HepG2 (cell line): ENCODE measurements at regions not wholly inside any gene's neighbourhood (a gene's known extent, or its start where the extent isn't known, plus 50 kb on each side); places are given as distances from the start of the nearest gene placed in this dataset.

ENCODE experiments used
- ASH2L ChIP-seq: fragments of 300-600, 200-600 bp; sonication (generic); IDR thresholded peaks from 2 replicates; pipeline ENCODE4 v1.7.0; 2017; ENCODE audit warnings: low read depth, mild to moderate bottlenecking, moderate library complexity, mixed read lengths, low read length; ENCODE audit not compliant: insufficient read length
- CENPX ChIP-seq: sonication (generic); formaldehyde crosslinking; IDR thresholded peaks from 2 replicates; pipeline ENCODE4 v1.9.0; 2021; ENCODE audit warnings: mild to moderate bottlenecking, missing genetic modification reagents, moderate library complexity
- CTCF ChIP-seq: sonication (generic); formaldehyde crosslinking; IDR thresholded peaks from 2 replicates; pipeline ENCODE4 v1.5.0; 2020; ENCODE audit warnings: mild to moderate bottlenecking, missing genetic modification reagents, moderate library complexity
- POLR2A ChIP-seq, 2 experiments: IDR thresholded peaks; 2 replicates each; pipeline ENCODE4 v1.6.1; 2011; ENCODE audit warnings: low read depth in 2 of 2, low read length in 2 of 2, mild to moderate bottlenecking in 1 of 2, moderate library complexity in 1 of 2; ENCODE audit not compliant: insufficient read depth in 1 of 2
- PTBP1 ChIP-seq: fragments of 200-400 bp; formaldehyde crosslinking; IDR thresholded peaks from 2 replicates; pipeline ENCODE4 v1.6.1; 2018; ENCODE audit warnings: low read length, low read depth; ENCODE audit not compliant: poor library complexity, severe bottlenecking
- ZFP37 ChIP-seq: sonication (generic); formaldehyde crosslinking; IDR thresholded peaks from 2 replicates; pipeline ENCODE4 v1.4.0; 2020; ENCODE audit warnings: missing genetic modification reagents, borderline replicate concordance
- ZNF24 ChIP-seq: fragments of 450-650 bp; IDR thresholded peaks from 2 replicates; pipeline ENCODE4 v1.6.1; 2017; ENCODE audit warnings: antibody characterized with exemption, mild to moderate bottlenecking
- ZNF580 ChIP-seq: IDR thresholded peaks from 2 replicates; pipeline ENCODE4 v1.6.1; 2016; ENCODE audit warnings: low read depth, borderline replicate concordance
- TF ChIP-seq, protein P1 (sequence below): IDR thresholded peaks from 2 replicates; pipeline ENCODE4 v1.6.1; 2016; ENCODE audit warnings: missing compliant biosample characterization, missing genetic modification reagents, borderline replicate concordance
- TF ChIP-seq, protein P2 (sequence below): sonication (generic); formaldehyde crosslinking; IDR thresholded peaks from 2 replicates; pipeline ENCODE4 v1.4.0; 2020; ENCODE audit warnings: mild to moderate bottlenecking, missing genetic modification reagents

GRCh38 chr5:74304536-74304935, 336.0 kb downstream of the ENC1 start:
- no peak for TF ChIP-seq ZNF580
- no peak for TF ChIP-seq CENPX
- no peak for TF ChIP-seq ZNF24
- TF ChIP-seq, protein P1, sequence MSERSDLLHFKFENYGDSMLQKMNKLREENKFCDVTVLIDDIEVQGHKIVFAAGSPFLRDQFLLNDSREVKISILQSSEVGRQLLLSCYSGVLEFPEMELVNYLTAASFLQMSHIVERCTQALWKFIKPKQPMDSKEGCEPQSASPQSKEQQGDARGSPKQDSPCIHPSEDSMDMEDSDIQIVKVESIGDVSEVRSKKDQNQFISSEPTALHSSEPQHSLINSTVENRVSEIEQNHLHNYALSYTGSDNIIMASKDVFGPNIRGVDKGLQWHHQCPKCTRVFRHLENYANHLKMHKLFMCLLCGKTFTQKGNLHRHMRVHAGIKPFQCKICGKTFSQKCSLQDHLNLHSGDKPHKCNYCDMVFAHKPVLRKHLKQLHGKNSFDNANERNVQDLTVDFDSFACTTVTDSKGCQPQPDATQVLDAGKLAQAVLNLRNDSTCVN, result no peak
- no peak for TF ChIP-seq ZFP37 (CRISPR knock-in tag)
- TF ChIP-seq ASH2L, result no peak
- TF ChIP-seq POLR2A (IDR thresholded peaks at IDR 0.05; ENCODE audit: insufficient read depth in 1 of 2, low read depth in 2 of 2, low read length in 2 of 2), result no peak
- TF ChIP-seq, protein P2, sequence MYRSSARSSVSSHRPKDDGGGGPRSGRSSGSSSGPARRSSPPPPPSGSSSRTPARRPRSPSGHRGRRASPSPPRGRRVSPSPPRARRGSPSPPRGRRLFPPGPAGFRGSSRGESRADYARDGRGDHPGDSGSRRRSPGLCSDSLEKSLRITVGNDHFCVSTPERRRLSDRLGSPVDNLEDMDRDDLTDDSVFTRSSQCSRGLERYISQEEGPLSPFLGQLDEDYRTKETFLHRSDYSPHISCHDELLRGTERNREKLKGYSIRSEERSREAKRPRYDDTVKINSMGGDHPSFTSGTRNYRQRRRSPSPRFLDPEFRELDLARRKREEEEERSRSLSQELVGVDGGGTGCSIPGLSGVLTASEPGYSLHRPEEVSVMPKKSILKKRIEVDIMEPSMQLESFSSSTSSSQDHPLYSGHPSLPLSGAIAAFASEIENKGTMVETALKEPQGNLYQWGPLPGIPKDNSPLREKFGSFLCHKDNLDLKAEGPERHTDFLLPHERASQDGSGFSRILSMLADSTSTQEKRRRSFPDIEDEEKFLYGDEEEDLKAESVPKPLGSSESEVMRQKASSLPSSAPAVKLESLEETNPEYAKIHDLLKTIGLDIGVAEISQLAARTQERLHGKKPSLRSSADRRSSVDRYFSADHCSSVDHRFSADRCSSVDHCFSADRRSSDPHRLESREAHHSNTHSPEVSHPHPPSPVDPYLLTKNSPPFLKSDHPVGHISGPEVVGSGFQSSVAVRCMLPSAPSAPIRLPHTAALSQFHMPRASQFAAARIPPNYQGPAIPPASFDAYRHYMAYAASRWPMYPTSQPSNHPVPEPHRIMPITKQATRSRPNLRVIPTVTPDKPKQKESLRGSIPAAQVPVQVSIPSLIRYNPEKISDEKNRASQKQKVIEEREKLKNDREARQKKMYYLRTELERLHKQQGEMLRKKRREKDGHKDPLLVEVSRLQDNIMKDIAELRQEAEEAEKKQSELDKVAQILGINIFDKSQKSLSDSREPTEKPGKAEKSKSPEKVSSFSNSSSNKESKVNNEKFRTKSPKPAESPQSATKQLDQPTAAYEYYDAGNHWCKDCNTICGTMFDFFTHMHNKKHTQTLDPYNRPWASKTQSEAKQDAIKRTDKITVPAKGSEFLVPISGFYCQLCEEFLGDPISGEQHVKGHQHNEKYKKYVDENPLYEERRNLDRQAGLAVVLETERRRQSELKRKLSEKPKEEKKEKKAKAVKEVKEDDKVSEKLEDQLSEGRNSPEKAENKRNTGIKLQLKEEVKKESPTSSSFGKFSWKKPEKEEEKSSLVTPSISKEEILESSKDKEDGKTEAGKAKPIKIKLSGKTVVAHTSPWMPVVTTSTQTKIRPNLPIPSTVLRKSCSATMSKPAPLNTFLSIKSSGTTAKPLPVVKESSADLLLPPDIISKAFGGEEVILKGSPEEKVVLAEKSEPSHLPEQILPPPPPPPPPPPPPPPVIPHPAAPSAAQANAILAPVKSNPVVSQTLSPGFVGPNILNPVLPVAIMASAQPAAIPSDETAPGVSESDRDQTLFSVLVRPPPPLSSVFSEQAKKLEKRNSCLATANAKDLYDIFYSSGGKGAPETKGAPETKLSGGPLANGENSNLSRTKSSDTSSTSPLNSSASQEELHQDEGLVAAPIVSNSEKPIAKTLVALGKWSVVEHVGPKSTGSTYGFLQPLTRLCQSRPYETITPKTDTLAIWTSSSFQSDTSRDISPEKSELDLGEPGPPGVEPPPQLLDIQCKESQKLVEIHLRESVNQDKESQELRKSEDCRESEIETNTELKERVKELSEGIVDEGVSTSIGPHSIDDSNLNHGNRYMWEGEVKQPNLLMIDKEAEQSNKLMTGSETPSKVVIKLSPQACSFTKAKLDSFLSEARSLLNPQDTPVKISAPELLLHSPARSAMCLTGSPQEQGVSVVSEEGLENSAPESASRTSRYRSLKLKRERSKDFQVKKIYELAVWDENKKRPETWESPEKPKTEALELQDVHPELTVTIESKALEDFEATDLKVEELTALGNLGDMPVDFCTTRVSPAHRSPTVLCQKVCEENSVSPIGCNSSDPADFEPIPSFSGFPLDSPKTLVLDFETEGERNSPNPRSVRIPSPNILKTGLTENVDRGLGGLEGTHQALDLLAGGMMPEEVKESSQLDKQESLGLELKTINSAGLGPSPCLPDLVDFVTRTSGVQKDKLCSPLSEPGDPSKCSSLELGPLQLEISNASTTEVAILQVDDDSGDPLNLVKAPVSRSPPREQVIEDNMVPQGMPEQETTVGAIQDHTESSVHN, result no peak
- no peak for TF ChIP-seq PTBP1
- TF ChIP-seq CTCF (CRISPR knock-in tag), result no peak
